HG02973 (cell line): ENCODE measurements at regions not wholly inside any gene's neighbourhood (a gene's known extent, or its start where the extent isn't known, plus 50 kb on each side); places are given as distances from the start of the nearest gene placed in this dataset.
"Not testable (repeated sequence)": the region's sequence is repeated elsewhere in the genome, so short reads cannot be mapped to it uniquely, and the experiment has no call there.

Experiments
- ATAC-seq: cut with Tn5 transposase; IDR thresholded peaks from one replicate; pipeline ENCODE4 v1.9.1; 2021; ENCODE audit warnings: moderate library complexity; ENCODE audit not compliant: unreplicated experiment

DNA sequence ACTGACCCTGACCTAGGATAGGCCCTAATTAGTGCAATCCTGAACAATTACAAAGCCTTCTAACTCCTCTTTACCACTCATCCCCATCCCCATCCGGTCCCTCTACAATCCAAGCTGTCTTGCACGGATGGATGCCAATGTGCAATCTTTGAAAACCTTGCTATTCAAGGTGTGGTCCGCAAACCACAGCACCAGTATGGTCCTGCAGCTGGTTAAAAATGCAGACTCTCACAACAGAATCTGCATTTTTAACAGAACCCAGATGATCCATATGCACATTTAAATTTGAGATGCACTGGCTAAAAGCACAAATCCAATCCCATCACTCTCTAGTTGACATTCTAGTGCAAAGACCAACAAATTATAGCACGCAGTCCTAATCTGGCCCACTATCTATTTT is 230.6 kb upstream of the KRR1 start:
- ATAC-seq = no peak

DNA sequence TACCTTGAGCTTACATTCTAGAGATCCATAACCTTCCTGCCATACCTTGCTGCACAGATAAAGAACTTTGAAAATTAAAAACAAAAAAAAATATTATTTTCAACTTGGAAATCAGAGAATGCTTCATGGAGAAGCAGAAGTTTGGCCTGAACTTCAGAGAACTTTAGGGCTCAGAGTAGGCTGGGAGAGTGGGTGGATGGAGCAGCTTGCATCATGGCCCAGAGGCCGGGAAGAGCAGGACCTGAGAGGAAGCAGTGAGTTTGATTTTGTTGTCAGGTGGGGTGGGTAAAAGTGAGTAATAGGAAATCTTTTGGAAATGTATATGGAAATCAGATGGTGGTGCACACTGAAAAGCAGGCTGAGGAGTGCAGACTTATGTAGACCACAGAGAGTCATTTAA is 228.5 kb upstream of the KRR1 start:
- no peak for ATAC-seq

DNA sequence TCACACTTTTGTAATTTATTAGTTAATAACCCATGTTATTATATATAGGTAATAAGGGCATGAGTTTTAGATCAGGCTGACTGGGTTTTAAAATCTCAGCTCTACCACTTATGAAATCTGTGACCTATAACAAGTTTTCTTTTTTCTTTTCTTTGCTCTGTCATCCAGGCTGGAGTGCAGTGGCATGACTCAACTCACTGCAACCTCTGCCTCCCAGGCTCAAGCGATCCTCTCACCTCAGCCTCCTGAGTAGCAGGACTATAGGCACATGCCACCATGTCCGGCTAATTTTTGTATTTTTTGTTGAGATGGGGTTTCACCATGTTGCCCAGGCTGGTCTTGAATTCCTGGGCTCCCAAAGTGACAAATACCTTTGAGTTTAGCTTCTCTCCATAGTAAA is 227.7 kb upstream of the KRR1 start:
- not testable (repeated sequence) for ATAC-seq

DNA sequence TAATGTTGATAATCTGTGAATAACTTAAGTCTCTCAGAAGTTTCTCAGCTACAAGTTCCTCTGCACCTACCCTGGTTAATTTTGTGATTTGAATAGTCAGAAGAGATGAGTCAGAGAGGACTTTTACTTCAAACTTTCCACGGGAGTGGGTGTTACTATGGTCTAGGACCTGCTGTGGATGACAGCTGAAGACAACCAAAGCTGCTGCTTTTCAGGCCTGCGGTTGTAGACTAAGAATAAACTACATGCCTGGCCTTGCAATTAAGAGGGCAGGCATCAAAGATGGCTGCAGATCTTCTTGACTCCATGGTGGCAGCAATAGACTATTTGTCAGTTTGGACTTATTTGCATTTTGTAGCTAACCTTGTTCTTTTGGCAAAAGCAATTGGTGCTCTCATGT is 227.1 kb upstream of the KRR1 start:
- peak; percentile 97 for ATAC-seq

DNA sequence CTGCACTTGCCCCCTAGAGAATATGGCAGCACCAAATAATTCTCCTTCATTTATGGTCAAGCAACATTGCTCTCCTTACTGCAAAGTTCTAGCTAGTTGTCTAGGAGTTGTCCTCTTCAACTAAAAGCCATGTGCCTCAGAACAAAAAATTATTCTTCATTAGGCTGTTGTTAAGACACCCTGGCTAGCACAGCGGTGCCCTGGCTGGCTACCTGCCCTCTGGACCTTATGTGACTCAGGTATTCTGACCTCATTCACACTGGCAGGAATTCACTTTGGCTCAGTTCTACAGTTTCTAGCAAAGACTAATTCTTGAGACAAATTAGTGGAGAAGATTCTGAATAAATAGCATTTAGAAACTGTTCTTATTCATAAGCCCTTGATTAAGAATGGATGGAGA is 224.4 kb upstream of the KRR1 start:
- no peak for ATAC-seq

DNA sequence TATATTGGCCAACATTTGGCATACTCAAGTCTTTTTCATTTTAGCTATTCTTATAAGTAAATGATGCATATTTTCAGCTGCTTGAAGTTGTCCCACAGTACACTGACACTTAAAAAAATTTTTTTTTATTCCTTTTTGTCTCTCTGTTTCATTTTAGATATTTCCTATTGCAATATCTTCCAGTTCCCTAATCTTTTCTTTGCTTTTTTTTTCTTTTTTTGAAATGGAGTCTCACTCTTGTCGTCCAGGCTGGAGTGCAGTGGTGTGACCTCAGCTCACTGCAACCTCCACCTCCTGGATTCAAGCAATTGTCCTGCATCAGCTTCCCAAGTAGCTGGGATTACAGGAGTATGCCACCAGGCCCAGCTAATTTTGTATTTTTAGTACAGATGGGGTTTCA is 217.4 kb upstream of the KRR1 start:
- no peak for ATAC-seq

DNA sequence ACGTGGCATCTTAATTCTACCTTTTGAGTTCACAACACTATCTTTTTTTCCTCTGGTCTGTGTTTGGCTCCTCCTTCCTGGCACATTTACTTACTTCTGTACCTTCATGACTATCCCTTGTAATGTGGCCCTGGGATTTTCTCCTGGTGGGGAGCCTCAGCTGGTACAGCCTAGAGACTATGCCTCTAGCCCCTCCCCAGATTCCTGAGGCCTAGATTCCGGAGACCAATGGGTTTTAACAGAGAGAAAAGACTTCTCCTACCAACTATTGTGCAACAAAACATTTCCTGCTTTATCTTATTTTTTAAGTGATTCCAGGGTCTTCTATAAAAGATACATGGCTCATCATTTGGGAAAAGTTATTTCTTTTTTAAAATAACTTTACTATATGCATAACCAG is 216.2 kb upstream of the KRR1 start:
- ATAC-seq = no peak

DNA sequence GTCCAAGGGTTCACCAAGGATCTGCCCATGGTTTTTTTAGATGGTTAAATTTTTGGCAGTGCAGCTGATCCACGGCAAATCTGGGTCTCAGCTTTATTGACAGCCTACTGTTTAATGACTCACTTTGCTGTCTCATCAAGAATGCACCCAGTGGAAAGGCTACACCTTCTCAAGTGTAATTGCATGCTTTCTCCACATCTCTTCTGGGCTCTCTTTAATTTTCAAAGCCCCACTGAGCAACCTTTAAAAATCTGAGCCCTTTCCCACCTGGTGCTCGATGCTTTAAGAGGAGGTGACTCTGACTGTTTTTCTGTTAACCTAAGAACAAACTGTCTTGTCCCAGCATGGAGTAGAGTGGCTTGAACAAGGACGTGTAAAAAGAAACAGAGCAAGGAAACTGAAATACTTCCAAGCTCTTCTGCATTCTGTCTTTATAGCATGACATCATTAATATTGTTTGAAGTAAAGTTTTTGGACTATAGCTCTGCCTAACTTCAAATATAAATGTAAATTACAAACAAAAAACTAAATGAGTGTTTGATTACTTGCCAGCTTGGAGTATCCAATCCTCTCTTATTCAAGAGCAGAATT is 214.2 kb upstream of the KRR1 start:
- ATAC-seq = no peak

DNA sequence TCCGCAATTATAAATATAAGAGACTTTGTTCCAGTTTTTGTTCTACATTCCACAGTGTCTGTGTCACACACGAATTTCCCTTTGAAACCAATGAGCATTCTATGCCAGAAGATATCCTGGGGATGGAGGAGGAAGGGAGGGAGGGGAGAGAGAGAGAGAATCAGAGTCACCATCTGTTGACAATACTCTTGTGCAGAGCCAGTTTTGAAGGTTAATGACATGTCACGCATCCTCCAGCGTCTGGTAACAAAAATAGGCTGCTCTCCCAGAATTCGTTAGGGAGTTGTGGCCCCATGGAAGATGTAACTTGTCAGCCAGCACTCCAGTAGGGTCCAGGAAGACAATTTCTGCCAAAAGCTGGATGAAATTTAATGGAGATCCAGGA is 213.5 kb upstream of the KRR1 start:
- ATAC-seq = no peak

DNA sequence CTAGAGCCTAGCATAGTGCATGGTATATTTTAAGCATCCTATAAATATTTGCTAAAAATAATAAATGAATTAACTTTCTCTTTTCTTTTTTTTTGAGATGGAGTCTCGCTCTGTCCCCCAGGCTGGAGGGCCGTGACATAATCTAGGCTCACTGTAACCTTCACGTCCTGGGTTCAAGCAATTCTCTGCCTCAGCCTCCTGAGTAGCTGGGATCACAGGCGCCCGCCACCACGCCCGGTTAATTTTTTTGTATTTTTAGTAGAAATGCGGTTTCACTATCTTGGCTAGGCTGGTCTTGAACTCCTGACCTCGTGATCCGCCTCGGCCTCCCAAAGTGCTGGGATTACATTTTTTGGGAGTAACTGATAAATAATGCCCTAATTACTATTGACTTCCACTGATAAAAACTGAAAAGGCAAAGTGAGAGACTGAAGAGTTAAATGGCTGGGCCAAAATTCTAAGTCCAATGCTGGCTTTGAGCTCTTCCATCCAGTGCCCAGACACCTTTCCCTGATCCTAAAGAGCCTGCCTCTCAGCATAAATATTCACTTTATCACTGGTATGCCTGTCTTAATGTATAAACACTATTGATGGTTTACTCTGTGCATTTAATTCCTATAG is 213.0 kb upstream of the KRR1 start:
- no peak for ATAC-seq

DNA sequence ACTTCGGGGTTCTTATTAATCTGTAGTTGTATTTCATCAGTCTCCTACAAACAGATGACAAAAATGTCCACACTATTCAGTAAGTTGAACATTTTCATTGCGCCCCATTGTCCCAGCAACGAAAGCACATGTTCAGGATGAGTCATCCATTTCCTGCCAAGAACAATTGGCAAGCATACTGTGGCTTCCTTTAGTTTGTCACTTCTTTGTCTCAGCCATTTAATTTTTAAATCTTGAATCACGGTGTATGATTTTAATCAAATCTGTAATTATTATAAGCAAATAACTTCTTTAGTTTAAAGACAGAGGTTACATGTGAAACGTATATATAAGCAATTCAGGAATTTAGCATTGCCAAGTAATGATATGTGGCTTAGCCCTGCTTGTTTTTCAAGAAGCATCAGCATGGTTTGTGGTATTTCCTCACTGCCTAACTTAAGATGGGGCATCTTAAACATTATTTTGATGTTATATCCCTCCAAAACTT is 211.3 kb upstream of the KRR1 start:
- peak; percentile 84 for ATAC-seq

DNA sequence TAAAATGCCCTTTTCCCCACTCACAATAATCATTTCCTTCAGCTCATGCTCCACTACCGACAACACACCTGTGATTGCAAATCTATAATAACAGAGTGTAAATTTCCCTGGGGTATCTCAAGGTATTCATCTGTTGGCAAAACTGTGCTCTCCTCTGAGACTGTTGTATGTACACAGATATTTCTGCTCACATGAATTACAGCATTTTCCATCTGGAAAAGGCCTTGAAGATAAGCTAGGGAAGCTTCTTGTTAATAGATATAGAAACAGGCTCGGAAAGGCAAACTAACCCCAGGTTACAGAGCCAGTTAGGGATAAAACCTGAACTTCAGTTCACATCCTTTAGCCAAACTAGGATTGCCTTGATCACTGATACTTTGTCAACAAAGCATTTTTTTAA is 210.4 kb upstream of the KRR1 start:
- ATAC-seq = no peak

DNA sequence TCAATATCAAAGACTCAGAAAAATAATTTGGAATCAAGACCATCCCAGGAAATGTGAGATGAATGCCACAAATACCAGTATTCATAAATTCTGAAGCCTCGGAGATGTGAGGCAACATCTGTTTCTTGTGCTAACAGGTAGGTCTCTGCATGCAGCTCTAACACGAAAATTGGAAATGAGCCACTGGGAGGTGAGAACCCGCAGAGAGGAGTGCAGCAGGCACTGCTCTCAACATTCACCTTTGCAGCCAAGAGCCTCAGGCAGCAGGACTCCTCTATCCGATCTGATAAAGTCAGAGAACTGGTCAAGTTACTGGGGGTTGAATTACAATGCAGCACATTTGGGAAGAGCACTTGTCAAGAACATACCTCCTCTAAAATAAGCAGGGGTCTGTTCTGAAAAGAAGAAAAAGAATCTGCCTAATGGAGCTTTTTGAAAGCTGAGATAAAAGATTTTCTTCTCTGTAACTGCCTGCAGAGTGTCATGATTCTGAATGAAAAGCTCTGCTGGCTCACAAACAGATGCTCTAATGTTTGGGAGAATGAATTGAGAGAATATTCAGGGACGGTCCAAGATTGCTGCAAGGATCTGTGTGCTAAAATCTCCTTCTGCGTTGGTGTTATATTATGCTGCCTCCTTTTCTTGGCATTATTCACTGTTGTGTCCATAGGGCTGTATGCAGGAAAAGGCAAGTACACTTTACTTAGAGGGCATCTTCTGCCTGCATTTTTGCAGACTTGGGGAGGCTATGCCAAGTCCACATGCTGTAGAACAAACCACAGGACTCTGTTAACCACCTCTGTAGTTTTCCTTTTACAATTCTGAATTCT is 209.6 kb upstream of the KRR1 start:
- ATAC-seq = no peak

DNA sequence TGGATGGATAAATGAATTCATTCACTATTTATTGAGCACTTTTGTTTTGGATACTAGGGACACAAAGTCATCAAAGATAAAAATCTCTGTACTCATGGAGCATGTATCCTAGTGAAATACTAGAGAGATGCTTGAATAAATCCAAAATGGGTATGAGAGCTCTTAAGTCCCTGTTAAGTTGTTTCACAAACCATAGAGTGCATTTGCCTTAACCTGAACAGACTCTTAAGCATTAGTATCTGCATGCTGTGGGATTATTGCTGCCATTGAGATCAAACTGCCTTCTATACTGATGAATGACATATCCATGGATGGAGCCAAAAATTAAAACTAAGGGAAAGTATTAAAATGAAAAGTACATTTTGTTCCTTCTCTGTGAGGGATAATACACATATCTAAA is 206.5 kb upstream of the KRR1 start:
- no peak for ATAC-seq

DNA sequence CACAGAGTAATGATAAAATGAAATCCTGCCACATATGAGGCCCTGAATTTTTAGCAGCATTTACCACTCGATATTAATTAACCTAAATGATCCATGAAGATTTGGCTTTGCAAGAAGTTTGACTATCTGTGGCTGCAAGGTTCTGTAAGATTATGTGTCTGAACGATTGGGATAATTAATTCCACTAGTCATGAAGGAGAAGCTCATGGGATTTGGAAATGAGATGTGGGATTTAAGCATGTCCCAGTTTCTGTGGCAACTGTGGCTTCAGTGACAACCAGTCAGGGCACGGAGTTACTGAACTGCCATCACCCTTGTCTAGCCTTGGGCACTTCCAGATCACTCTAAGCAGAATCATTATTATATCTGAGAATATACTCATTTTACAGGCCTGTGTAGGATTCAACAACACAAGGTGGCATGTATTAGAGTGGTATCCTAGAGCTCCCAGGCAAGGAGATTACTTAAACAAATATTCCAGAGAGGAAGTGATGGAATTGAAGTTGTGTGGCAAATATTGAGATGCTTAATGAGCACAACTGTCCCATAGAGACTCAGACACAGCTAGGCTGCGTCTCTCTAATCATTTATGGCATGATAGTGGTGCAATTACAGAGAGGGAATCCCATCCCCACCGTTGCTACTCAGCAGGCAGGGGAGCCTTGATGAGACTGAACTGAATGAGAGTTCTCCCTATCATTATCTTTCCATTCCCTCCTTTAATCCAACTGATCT is 205.0 kb upstream of the KRR1 start:
- ATAC-seq = no peak

DNA sequence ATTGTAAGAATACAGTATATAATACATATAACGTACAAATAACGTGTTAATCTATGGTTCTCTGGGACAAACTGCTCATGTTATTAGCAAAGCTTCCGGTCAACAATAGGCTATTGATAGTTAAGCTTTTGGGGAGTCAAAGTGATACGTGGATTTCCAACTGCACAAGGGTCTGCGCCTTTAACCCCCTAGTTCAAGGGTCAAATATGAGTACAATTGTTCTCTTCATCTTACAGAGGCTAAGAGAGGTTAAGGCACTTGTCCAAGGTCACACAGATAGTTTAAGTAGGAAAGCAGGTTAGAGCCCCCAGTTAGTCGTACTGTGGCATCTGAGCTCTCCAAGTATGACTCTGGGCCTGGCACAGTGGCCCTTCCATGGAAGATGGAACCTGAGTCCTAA is 204.3 kb upstream of the KRR1 start:
- no peak for ATAC-seq

DNA sequence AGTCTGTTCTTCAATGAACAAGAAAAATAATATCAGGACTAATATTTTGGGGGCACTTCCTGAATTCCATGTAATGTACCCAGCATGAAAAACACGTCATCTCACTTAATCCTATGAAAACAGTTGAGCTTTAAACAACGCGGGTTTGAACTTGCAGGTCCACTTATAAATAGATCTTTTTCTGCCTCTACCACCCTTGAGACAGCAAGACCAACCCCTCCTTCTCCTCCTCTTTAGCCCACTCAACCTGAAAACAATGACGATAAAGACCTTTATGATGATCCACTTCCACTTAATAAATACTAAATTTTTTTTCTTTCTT is 203.9 kb upstream of the KRR1 start:
- ATAC-seq = no peak

DNA sequence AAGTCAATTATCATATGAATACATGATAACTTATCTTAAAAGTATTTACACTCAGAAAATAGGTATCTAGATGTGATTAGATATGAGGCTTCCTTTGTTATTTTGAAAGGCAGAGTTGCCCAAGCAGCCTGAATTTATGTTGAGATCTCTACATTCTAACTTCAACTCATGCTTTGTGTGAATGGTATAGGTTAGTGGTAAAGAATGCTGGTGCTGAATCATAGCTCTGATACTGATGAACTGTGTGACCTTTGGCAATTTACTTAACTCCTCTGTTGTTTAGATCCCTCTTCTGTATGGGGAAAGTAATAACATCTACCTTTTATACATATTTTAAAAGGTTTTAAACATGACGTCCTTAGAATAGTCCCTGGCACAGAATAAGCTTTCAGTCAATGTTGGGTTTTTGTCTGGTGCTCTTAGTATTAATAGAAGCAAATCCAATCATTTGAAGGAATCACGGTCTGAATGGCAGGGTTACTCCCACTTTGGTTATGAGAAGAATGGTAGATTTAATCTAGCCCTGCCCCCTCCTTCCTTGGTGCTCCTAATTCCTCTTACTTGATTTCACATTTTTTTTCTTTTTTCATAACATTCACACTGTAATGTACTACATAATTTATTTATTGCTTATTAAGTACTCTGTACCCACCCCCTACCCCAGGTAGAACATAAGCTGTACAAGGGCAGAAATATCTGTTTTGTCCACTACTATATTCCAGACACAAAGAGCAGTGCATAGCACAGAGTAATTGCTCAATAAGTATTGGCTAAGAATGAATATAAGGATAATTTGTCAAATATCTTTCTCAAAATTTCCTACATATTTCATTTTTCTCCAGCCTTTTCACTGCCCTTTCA is 203.3 kb upstream of the KRR1 start:
- no peak for ATAC-seq

DNA sequence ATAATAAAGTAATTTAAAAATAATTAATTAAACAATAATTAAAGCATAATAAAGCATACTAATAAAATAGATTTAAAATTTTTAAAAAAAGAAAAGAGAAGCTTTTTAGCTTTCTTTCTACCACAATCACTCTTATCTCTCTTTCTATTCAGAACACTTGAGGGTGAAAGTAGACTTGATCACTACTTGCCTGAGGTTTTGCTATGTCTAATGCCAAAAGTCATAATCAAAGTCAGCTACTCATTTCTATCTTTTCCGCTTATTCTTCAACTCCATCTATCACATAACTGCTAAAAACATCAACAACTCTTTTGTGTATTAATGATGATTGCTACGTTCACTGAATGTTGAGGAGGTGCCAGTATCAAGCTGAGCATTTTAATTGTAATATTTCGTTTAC is 202.0 kb upstream of the KRR1 start:
- ATAC-seq = no peak

DNA sequence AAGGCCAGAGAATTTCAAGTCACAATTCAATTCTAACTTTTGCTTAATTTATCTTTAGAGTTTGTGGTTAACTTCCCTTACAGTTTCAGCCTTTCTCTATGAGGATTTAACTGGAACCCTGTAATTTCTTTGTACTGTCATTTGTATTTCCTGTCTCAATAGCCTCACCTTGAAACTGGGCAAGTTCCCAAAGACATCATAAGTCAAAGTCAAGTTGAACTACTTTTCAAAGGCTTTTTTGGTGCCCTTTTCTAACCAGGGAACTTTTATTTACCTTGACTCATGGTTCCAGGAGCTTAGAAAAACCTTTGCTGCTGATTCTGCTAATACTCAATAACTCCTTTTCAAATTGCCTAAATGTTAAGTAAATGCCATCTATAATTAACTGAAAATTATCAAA is 200.8 kb upstream of the KRR1 start:
- ATAC-seq = no peak

DNA sequence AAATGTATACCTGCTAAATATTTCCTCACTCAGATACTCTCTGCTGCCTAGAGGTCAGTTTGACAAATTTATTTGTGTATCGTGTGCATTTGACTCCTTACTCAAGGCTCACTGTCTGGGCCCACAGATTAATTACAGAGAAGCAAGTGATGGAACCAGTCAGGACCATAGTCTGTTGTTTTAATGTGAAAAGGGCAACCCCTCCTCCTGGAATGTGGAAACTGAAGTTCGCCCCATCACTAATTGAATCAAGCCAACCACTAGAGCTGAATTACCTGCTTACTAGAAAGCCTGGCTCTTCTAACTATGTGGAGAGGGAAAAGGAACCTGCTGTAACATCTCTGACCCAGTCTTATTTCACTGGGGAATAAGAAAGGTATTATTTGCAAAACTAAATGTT is 199.9 kb upstream of the KRR1 start:
- ATAC-seq = no peak
